Vagina (tissue), 2 donors: ENCODE measurements at regions not wholly inside any gene's neighbourhood (a gene's known extent, or its start where the extent isn't known, plus 50 kb on each side); places are given as distances from the start of the nearest gene placed in this dataset.

ENCODE experiments used
- POLR2A ChIP-seq, 2 donors: fragments of 450-650 bp; IDR thresholded peaks; one replicate each; pipeline ENCODE4 v1.6.1; 2017; ENCODE audit warnings: antibody characterized with exemption in 2 of 2, mild to moderate bottlenecking in 2 of 2, moderate library complexity in 2 of 2
- TF ChIP-seq, protein P1 (sequence below), 3 experiments: fragments of 450-650 bp in 2 of 3; fragments of 200-600 bp in 1 of 3; sonication (generic) in 1 of 3; IDR thresholded peaks; one replicate each; pipeline ENCODE4 v1.5.1; 2017 to 2019; ENCODE audit warnings: antibody characterized with exemption in 3 of 3, mild to moderate bottlenecking in 2 of 3, moderate library complexity in 2 of 3

DNA sequence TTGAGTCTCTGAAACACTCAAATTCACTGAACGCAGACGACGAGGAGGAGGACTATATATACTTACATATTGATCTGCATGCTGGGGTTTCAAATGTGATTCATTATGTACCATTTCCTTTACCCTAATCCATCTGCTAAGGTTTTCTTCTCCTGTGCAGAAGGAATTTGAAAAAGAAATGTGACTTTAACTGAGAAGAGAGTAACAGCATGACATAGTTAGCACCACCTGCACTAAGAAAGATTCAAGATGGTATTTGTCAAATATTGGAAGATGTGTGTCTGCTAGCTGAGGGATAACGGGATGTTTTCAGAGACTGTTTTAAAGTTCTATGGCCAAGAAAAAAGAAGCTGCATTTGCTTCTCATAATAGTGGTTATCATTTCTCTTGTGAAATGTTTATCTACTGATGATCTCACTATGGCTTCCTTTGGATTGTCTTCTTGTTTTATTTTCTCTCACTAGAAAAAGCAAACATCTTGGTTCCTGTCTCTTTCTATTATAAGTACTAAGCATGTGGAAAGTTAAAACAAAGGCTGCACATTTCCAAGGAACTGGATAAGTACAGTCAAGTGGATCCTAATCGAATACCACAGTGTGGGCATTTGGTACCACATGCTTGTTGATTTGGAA, 89.8 kb upstream of the TLE4 start:
- TF ChIP-seq, protein P1, sequence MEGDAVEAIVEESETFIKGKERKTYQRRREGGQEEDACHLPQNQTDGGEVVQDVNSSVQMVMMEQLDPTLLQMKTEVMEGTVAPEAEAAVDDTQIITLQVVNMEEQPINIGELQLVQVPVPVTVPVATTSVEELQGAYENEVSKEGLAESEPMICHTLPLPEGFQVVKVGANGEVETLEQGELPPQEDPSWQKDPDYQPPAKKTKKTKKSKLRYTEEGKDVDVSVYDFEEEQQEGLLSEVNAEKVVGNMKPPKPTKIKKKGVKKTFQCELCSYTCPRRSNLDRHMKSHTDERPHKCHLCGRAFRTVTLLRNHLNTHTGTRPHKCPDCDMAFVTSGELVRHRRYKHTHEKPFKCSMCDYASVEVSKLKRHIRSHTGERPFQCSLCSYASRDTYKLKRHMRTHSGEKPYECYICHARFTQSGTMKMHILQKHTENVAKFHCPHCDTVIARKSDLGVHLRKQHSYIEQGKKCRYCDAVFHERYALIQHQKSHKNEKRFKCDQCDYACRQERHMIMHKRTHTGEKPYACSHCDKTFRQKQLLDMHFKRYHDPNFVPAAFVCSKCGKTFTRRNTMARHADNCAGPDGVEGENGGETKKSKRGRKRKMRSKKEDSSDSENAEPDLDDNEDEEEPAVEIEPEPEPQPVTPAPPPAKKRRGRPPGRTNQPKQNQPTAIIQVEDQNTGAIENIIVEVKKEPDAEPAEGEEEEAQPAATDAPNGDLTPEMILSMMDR (IDR thresholded peaks at IDR 0.05), result no peak
- TF ChIP-seq POLR2A (IDR thresholded peaks at IDR 0.05), result no peak
